GM19023 (cell line): ENCODE measurements at regions not wholly inside any gene's neighbourhood (a gene's known extent, or its start where the extent isn't known, plus 50 kb on each side); places are given as distances from the start of the nearest gene placed in this dataset.

Source experiments
- ATAC-seq: cut with Tn5 transposase; IDR thresholded peaks from one replicate; pipeline ENCODE4 v1.9.1; 2021; ENCODE audit warnings: mild to moderate bottlenecking, moderate library complexity; ENCODE audit not compliant: unreplicated experiment

DNA sequence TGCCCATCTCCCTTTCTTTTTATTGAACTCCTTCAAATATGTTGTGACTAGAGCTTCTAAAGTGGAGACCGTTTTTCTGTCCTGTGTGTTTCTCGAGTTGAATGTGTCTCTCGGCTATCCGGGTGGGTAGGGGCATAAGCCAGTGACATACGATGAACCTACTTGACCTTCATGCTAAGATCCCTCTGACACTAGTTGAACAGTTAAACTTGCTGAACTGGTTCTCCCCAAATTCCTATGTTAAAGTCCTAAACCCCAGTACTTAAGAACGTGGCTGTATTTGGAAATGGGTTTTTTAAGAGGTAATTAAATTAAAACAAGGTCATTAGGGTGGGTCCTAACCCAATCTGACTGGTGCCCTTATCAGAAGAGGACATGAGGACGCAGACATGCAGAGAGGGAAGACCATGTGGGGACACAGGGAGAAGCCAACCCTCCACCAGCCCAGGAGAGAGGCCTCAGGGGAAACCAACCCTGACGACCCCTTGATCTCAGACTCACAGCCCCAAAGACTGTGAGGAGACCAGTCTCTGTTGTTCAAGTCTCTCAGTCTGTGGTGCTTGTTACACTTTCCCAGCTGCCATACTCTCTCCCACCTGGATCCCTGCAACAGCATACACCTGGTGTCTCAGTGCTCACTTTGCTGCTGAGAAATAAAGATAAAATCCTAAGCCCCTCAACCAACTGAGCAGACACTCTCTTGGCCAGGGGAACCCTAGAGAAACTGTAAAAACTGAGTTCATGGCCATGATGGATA lies 208.4 kb downstream of the MYLK4 start:
- no peak for ATAC-seq

DNA sequence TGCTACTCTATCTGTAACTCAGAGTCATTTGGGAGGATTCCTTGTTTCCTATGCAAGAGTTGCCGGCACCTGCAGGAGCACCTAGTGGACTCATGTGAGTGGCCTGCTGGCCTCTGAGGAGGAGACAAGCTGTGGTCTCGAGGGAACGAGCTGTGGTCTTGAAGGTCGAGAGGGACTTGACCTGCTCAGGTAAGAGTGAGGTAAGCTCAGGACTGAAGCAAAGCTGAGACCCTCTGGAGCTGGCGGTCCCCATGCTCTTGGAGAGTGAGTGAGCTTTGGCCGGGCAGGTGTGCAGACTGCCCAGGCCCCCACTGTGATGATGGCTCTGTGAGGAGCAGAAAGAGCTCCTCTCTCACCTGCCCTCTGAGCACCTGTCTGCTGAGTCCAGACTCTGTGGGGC lies 214.3 kb downstream of the MYLK4 start:
- ATAC-seq = no peak

GRCh38 chr6:2535506-2535905 lies 215.2 kb downstream of the MYLK4 start:
- no peak for ATAC-seq

DNA sequence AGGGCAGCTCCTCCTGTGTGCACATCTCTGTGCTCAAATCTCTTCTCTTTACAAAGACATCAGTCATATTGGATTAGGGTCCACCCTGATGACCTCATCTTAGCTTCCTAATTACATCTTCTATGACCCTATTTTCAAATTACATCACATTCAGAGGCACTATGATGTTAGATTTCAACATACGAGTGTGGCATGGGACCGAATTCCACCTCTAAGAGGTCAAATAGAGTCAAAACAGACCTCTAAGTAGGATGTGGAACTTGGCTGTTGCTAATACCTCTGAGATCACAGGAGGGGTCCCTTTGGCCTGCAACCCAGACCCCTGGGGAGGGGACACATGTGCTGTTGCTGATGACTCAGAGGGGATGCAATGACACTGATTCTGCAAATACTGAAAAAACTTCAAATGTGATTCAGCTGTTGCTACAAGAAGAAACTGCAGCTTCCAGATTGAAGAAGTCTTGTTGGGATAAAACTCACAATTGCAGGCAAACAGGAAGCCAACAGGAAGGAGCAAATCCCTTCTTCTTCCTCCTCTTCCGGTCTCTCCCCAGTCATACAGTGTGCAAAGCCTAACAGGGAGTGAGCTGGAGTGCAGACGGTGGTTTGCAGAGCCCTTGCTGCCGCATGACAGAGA lies 216.2 kb downstream of the MYLK4 start:
- no peak for ATAC-seq

- ATAC-seq = no peak
Measured at GRCh38 chr6:2531426-2532215, 219.1 kb downstream of the MYLK4 start.

- ATAC-seq = no peak
Measured at GRCh38 chr6:2529211-2529719, 221.5 kb downstream of the MYLK4 start.

DNA sequence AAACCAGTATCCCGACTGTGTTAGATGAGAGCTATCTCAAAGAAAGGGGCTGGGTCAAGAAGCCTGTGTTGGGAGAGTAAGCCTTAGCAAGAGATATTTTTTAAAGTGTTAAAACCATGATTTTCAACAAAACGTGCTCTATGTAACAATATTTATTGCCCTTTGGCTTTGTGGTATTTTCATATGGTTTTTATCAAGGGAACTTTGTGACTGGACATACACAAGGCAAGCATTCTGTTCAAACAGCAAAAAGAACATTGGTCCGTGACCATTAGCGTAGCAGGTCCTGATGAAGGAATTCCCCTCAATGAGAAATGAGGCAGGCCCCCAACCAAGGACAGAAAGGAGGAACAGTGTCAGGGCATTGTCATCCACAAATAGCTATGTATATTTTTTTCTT lies 222.6 kb downstream of the MYLK4 start:
- ATAC-seq = no peak

DNA sequence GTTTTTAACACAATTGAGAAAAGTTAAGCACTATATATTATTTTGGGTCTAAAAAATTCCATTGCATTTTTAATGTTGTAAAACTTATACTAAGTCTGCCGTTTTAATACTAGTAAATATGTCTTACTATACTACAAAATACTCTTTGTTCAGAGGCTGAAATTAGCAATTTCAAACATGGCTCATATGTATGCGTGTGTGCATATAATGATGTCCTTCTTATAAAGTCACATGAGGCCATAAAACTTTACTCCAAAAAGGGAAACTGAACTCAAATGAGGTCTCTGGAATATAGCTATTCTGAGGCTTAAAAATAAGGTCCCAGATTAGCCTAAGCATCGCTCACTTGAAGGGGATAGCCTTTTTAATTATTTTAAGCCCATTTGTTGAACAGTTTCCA lies 224.0 kb downstream of the MYLK4 start:
- no peak for ATAC-seq

DNA sequence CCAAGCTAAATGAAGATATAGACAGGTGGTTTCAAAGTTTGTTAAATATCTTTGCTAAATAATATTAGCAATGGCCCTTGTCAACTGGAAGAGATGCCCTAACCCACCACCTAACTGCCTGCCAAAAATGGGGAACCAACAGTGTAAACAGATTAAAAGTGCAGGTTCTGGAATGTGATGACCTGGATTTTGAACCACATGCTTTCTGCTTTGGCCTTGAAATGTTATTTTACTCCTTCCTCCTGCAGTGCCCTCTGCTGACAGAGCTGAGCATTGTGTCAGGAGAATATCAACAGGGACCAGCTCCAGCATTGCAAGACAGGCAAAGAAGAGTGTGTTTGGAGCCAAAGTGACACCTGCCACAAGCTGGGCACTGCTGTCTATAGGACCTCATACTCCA lies 226.6 kb downstream of the MYLK4 start:
- ATAC-seq = no peak

DNA sequence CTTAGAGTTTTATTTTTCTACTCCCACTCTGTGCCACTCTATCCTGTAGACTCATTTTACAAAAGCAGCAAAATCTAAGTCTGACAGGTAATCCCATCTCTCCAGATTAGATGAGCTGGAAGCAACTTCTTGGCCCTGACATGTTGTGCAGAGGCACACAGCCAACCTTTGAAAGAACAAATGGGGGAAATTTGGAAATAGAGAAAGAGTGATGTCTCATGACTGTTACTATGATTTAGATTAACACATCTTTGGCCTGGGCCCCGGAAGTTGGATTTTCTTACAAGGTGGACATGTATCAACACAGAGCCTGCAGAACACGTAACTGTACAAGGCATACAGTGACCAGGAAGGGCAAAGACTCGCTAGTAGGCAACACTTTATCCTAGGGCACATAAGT lies 227.7 kb downstream of the MYLK4 start:
- ATAC-seq = no peak

GRCh38 chr6:2522521-2522920 lies 228.2 kb downstream of the MYLK4 start:
- no peak for ATAC-seq

GRCh38 chr6:2517855-2518473 lies 232.8 kb downstream of the MYLK4 start:
- no peak for ATAC-seq

DNA sequence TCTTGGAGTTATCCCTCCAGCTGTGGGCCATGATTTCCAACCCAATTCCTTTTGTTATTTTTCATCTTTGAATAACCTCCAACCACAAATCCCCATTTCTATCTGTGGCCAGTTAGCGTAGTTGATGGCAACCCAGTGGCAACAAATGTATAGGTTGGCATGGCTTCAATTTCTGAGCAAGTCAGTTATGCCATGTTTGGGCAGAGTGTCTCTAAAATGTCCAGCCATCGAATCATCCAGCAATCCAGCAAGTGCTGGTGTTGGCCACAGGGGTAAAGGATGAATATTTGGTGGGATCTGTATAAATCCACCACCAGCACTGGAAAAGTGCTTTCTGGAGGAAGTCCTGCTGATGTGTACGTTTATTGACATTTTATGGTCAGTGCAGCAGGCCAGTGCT lies 233.3 kb downstream of the MYLK4 start:
- ATAC-seq = no peak

DNA sequence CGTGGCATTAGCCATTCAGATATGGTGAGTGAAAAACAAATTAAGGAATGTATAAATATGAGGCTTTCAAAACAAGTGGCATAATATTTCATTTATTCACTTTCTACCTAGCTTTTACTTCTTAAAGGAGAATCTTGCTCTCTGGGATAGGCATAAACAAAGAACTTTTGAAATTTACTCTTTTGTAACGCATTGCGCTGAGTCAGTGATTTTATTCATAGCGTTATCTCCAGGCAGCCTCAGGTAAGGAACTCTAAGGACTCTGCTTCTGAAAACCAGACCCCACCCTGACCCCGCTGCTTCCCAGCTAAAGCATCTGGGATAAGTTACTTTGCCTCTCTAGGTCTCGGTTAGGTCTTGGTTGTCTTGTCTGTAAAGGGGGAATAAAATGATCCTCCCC lies 234.7 kb downstream of the MYLK4 start:
- ATAC-seq = no peak

GRCh38 chr6:2514965-2515543 lies 235.7 kb downstream of the MYLK4 start:
- no peak for ATAC-seq

GRCh38 chr6:2512802-2513201 lies 237.9 kb downstream of the MYLK4 start:
- ATAC-seq = no peak

- ATAC-seq = no peak
Measured at GRCh38 chr6:2510316-2510715, 240.4 kb downstream of the MYLK4 start.

DNA sequence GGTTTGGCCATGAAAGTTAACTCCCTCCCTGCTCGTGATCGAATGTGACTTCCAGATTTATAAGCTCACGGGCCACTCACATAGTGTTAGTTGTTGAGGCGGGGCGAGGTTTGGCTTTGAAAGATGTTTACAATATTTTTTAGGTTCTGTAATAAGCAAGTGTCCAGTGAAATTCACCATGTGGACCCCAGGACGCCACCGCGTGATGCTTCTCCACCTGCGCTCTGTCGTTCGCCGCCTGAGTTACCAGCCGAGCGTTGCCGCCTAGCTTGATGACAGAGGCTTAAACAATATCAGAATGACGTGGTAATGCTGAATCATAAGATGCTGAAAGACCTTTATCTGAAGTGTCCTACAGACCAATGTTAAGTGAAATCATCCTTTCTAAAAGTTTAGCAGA lies 241.0 kb downstream of the MYLK4 start:
- no peak for ATAC-seq

DNA sequence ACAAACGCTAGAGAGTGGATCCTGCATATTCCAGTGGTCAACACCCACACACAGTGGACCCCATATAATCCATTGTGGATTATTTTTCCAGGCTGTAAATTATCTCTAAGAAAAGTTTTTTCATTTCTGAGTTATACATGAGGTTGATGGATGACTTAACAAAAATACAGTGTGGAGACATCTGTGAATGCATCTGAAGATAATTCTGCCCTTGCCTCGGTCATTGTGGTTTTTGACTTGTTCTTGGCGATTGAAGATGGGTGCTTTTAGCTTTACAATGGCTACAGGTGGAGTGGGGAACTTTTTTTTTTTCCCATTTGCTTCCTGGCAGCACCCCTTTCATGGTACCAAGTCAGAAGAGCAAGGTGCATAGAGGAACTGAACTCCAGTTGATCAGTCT lies 242.7 kb downstream of the MYLK4 start:
- no peak for ATAC-seq

DNA sequence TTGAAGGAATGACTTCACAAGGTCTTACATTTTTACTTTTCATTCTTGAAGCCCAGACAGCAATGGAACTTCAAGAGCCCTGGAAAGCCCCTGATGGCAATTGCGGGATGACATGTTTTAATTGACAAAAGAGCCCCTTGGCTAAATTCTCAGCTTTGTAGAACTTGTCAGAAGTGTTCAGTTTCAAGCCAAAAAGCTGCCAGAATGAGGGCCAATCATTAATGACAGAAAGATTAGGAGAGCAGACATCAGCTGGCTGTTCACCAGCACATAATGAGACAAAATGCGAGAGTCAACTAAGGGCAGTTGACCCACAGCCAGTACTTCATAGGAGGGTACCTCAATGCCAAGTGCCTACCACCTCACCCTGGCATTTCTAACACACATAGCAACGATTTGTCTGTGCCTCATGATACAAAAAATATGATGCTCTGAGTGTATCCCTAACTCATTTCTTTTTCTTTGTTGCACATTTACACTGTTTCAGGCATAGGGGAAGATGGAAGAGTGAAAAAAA lies 243.1 kb downstream of the MYLK4 start:
- ATAC-seq = no peak

GRCh38 chr6:2507016-2507415 lies 243.7 kb downstream of the MYLK4 start:
- no peak for ATAC-seq
